PC-3 (cell line): ENCODE measurements at regions not wholly inside any gene's neighbourhood (a gene's known extent, or its start where the extent isn't known, plus 50 kb on each side); places are given as distances from the start of the nearest gene placed in this dataset.

ENCODE experiments used
- CTCF ChIP-seq: fragments of 300-600 bp; sonication (generic); conservative IDR thresholded peaks from 2 replicates; pipeline ENCODE4 v1.5.1; 2017; ENCODE audit warnings: antibody characterized with exemption, low read depth, mild to moderate bottlenecking, low read length
- EZH2 ChIP-seq: fragments of 300-600 bp; sonication (generic); IDR thresholded peaks from one replicate; pipeline ENCODE4 v1.6.1; 2017; ENCODE audit warnings: antibody characterized with exemption, mild to moderate bottlenecking, low read length; ENCODE audit not compliant: unreplicated experiment
- EZH2phosphoT487 ChIP-seq: fragments of 300-600 bp; sonication (generic); IDR thresholded peaks from 2 replicates; pipeline ENCODE4 v1.6.1; 2018; ENCODE audit warnings: mild to moderate bottlenecking, antibody characterized with exemption, low read length, borderline replicate concordance

GRCh38 chr21:16969636-16970035 is 543.2 kb upstream of the CXADR start:
- no peak for TF ChIP-seq CTCF
- TF ChIP-seq EZH2, result no peak
- no peak for TF ChIP-seq EZH2phosphoT487
